Cardiac muscle cell (in vitro differentiated cells and primary cell): ENCODE measurements at regions not wholly inside any gene's neighbourhood (a gene's known extent, or its start where the extent isn't known, plus 50 kb on each side); places are given as distances from the start of the nearest gene placed in this dataset.

Source experiments
- DNase-seq, 2 donors: peaks; one replicate each; pipeline versions ENCODE4 v3.0.0 to v3.0.0-alpha.2; 2010 to 2017; ENCODE audit warnings: low read depth in 1 of 2, low spot score in 1 of 2
- H3K27ac ChIP-seq: fragments of 200-600 bp; sonication (generic); 2 replicates; pipeline ENCODE4 v1.5.1; 2016
- H3K27me3 ChIP-seq: fragments of 200-600 bp; sonication (generic); 2 replicates; pipeline ENCODE4 v1.6.0; 2016; ENCODE audit warnings: control low read depth
- H3K36me3 ChIP-seq: fragments of 200-600 bp; sonication (generic); 2 replicates; pipeline ENCODE4 v1.5.1; 2016; ENCODE audit warnings: control low read depth
- H3K4me1 ChIP-seq: fragments of 200-600 bp; sonication (generic); 2 replicates; pipeline ENCODE4 v1.8.1; 2017; ENCODE audit warnings: low read depth, mild to moderate bottlenecking, mixed run types
- H3K4me3 ChIP-seq: fragments of 200-600 bp; sonication (generic); 2 replicates; pipeline ENCODE4 v1.5.1; 2016; ENCODE audit warnings: mild to moderate bottlenecking
- H3K9me3 ChIP-seq: fragments of 200-600 bp; sonication (generic); 2 replicates; pipeline ENCODE4 v1.5.1; 2017; ENCODE audit warnings: low read depth, mild to moderate bottlenecking, control low read depth
- TF ChIP-seq, protein P1 (sequence below): IDR thresholded peaks from 2 replicates; pipeline ENCODE4 v1.5.1; 2012; ENCODE audit warnings: low read depth, mild to moderate bottlenecking, low read length

DNA sequence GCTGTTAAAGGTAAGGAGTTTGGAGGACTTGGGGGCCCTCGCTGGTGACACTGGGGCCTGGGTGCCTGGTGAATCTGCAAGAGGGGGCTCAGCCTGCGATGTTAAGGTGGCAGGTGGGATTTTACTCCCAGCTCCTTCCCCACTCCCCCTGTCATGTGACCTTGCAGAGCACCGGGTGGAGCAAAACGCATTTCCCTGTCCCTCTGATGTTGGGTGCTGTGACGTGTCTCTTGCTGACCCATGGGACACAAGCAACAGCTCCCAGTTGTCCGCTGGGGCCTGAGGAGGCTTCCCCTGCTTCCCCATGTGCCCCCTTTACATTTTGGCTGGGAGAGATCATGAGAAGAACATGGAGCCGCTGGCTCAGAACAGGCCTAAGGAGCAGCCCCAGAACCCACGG, 319.0 kb downstream of the MATN1 start:
- H3K9me3 ChIP-seq = no peaks in the 10 kb centered on the region
- TF ChIP-seq, protein P1, sequence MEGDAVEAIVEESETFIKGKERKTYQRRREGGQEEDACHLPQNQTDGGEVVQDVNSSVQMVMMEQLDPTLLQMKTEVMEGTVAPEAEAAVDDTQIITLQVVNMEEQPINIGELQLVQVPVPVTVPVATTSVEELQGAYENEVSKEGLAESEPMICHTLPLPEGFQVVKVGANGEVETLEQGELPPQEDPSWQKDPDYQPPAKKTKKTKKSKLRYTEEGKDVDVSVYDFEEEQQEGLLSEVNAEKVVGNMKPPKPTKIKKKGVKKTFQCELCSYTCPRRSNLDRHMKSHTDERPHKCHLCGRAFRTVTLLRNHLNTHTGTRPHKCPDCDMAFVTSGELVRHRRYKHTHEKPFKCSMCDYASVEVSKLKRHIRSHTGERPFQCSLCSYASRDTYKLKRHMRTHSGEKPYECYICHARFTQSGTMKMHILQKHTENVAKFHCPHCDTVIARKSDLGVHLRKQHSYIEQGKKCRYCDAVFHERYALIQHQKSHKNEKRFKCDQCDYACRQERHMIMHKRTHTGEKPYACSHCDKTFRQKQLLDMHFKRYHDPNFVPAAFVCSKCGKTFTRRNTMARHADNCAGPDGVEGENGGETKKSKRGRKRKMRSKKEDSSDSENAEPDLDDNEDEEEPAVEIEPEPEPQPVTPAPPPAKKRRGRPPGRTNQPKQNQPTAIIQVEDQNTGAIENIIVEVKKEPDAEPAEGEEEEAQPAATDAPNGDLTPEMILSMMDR = no peak
- no peaks in the 10 kb centered on the region for H3K36me3 ChIP-seq
- no peak overlapping the region for H3K4me3 ChIP-seq
- no peaks in the 10 kb centered on the region for H3K27me3 ChIP-seq
- DNase-seq = no peak
- peaks cover 3% of the 10 kb centered on the region for H3K4me1 ChIP-seq
- peak overlapping the region; percentile 15 for H3K27ac ChIP-seq

- Histone ChIP-seq H3K27ac (peak overlapping the region; percentile 15), H3K36me3 (no peaks in the 10 kb centered on the region), H3K4me1 (peaks cover 3% of the 10 kb centered on the region), H3K27me3 (no peaks in the 10 kb centered on the region), H3K4me3 (no peak overlapping the region), H3K9me3 (no peaks in the 10 kb centered on the region)
- TF ChIP-seq, protein P1 = no peak
- DNase-seq = peak in 1 of 2 donors; percentile 37
Measured at GRCh38 chr1:30403726-30404125, 319.7 kb downstream of the MATN1 start.

GRCh38 chr1:30403061-30403645, 320.2 kb downstream of the MATN1 start:
- TF ChIP-seq, protein P1 = no peak
- DNase-seq = no peak
- no peaks in the 10 kb centered on the region for H3K36me3 ChIP-seq
- H3K4me1 ChIP-seq = peaks cover 3% of the 10 kb centered on the region
- no peak overlapping the region for H3K4me3 ChIP-seq
- no peaks in the 10 kb centered on the region for H3K27me3 ChIP-seq
- H3K27ac ChIP-seq = no peak overlapping the region
- H3K9me3 ChIP-seq = no peaks in the 10 kb centered on the region

DNA sequence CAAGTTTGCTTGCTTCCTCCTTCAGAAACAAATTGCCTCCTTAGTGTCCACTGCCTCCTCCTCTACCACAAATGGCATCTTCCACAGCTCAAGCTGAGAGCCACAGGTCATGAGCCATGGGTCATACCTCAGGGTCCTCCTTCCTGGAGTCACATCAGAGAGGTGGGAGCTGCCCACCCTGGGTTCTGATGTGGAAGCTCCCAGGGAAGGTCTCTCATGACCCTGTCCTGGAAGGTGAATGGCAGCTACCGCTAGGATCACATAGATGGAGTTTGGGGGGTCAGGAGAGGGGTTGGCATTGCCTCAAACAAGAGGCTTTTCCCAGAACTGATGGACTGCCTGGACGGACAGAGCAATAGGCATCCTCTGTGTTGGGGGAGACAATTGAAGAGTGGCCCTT, 321.4 kb downstream of the MATN1 start:
- Histone ChIP-seq H3K27ac (no peak overlapping the region), H3K36me3 (no peaks in the 10 kb centered on the region), H3K4me3 (no peak overlapping the region), H3K4me1 (peaks cover 3% of the 10 kb centered on the region), H3K27me3 (no peaks in the 10 kb centered on the region), H3K9me3 (no peaks in the 10 kb centered on the region)
- TF ChIP-seq, protein P1 = no peak
- DNase-seq = no peak

GRCh38 chr1:30400507-30400906, 322.9 kb downstream of the MATN1 start:
- DNase-seq = no peak
- Histone ChIP-seq H3K4me3 (no peak overlapping the region), H3K4me1 (peaks cover 3% of the 10 kb centered on the region), H3K27ac (no peak overlapping the region), H3K27me3 (no peaks in the 10 kb centered on the region), H3K9me3 (no peaks in the 10 kb centered on the region), H3K36me3 (no peaks in the 10 kb centered on the region)
- TF ChIP-seq, protein P1 = no peak
